NT2/D1 (cell line): ENCODE measurements at regions not wholly inside any gene's neighbourhood (a gene's known extent, or its start where the extent isn't known, plus 50 kb on each side); places are given as distances from the start of the nearest gene placed in this dataset.

ENCODE experiments used
- YY1 ChIP-seq: IDR thresholded peaks from 2 replicates; pipeline ENCODE4 v1.6.1; 2011; ENCODE audit not compliant: insufficient read length, insufficient read depth
- ZNF274 ChIP-seq: IDR thresholded peaks from 2 replicates; pipeline ENCODE4 v1.6.1; 2011; ENCODE audit warnings: mild to moderate bottlenecking, low read depth, low read length

- no peak for TF ChIP-seq ZNF274
- no peak for TF ChIP-seq YY1
These were observed 137.8 kb downstream of the LNPK start for GRCh38 chr2:175864137-175864850.
